Glomerular visceral epithelial cell (primary cell): ENCODE measurements at regions not wholly inside any gene's neighbourhood (a gene's known extent, or its start where the extent isn't known, plus 50 kb on each side); places are given as distances from the start of the nearest gene placed in this dataset.
A peak's percentile ranks its signal among the peaks of the same experiment; 100 is the strongest.
"Not testable (repeated sequence)": the region's sequence is repeated elsewhere in the genome, so short reads cannot be mapped to it uniquely, and the experiment has no call there.

Experiments
- DNase-seq: peaks from one replicate; pipeline ENCODE4 v3.0.0-alpha.2; 2016; ENCODE audit errors: extremely low spot score

- DNase-seq: no peak
Observed at GRCh38 chr6:85085875-85086274, 321.5 kb upstream of the TBX18 start.

DNA sequence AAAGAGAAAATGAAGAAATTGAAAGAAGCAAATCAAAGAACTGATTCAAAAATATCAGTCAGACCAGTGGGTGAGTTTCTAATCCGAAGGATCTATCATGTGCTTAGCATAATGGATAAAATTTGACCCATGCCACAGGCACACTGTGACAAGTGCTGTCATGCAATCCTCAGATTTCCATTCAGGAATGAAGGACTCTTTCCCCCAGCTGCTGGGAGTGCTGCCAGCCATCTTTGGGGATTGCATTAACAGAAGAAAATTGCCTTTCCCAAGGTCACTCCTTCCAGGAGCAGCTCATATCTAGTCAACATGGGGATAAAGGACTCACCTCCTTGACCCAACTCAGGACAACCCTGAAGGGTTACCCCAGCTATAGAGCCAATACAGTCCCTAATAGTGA lies 316.7 kb upstream of the TBX18 start:
- no peak for DNase-seq

DNA sequence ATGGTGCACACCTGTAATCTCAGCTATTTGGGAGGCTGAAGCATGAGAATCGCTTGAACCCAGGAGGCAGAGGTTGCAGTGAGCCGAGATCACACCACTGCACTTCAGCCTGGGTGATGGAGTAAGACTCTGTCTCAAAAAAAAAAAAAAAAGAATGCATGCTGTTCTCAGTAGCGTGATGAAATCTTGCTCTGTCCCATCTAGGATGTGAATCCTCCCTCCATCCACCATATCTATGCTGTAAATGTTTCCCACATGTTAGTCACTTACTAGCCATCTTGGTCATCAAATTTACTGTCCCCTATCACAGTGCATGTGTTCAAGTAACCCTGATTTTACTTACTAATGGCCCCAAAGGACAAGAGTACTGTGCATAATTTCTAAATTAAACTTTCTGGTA lies 315.4 kb upstream of the TBX18 start:
- DNase-seq: no peak

GRCh38 chr6:85078058-85078457 lies 313.7 kb upstream of the TBX18 start:
- peak; percentile 81 for DNase-seq

DNA sequence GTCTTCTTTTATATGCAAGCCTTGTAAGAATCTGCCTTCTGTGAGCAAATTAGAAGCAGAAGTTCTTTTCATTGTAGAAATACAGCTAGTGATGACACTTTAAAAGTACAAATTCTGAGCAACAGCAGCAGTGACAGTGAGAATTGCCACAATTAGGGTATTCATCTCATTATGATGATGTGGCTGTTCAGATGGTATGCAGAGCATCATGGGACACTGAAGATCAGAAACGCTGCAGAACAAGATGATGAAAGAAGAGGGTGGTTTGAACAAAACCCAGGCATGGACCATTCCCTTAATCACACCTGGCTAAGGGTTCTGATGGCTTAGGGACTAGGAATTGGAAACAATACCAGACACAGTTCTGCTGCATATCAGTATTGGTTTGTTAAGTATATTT lies 312.7 kb upstream of the TBX18 start:
- no peak for DNase-seq

DNA sequence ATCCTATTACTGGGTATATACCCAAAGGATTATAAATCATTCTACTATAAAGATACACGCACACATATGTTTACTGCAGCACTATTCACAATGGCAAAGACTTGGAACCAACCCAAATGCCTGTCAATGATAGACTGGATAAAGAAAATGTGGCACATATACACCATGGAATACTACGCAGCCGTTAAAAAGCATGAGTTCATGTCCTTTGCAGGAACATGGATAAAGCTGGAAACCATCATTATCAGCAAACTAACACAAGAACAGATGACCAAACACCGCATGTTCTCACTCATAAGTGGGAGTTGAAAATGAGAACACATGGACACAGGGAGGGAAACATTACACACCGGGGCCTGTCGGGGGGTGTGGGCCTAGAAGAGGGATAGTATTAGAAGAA lies 307.4 kb upstream of the TBX18 start:
- DNase-seq: not testable (repeated sequence)

DNA sequence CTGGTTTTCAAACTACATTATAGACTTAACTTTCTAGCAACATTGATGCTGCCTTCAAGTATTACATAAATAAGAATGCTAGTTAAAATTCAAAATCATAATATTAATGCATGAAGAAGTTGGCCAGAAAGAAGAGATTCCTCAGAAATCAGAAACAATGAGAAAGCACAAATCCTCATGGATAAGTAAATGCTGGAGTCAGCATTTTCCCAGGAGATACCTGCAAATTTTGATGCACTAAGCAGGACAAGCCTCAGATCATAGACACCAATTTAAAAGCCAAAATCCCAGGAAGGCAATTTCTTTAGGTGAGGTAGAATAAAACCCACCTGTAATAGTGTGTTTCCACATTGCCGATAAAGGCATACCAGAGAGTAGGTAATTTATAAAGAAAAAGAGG lies 305.2 kb upstream of the TBX18 start:
- DNase-seq: no peak

GRCh38 chr6:85068221-85068620 lies 303.8 kb upstream of the TBX18 start:
- no peak for DNase-seq

GRCh38 chr6:85066266-85066665 lies 301.9 kb upstream of the TBX18 start:
- DNase-seq: no peak

DNA sequence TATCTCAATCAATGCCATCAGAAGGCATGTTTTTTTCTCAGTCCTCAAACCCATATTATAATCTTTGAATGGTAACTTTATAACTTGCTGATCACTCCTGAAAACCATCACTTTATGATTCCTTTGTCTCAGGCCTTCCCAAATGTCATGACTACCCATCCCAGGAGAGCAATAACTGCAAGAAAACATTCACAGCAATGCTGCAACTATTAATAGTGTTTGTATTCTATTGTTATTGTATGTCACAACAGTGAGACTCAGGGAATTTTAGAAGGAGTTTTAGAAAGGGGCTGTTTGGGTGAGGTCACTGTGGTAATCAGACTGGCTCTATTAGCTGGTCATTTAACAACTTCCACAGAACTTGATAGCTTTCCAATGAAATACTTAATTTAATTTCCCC lies 301.4 kb upstream of the TBX18 start:
- DNase-seq: no peak

- no peak for DNase-seq
Observed at GRCh38 chr6:85063611-85064010, 299.2 kb upstream of the TBX18 start.

GRCh38 chr6:85062884-85063283 lies 298.5 kb upstream of the TBX18 start:
- no peak for DNase-seq

GRCh38 chr6:85058806-85059205 lies 294.4 kb upstream of the TBX18 start:
- DNase-seq: no peak

DNA sequence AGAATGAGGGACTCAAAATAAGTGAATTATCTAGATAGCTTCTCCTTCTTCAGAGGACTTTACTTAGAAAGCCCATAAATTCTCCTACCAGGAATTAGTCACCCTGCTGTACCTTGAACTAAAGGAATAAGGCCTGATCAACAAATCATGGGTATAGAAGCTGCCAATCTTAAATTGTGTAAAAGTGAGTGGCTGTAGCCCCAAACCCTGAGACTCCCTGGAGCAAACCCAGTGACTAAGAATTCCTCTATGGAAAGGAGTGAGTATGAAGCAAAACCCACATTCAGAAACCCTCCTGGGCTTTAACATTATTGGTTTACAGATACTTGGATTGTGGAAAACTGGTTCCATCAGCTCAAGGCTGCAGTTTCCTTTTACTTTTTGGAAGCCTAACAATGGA lies 285.8 kb upstream of the TBX18 start:
- DNase-seq: no peak

- no peak for DNase-seq
Observed at GRCh38 chr6:85049282-85049681, 284.9 kb upstream of the TBX18 start.

DNA sequence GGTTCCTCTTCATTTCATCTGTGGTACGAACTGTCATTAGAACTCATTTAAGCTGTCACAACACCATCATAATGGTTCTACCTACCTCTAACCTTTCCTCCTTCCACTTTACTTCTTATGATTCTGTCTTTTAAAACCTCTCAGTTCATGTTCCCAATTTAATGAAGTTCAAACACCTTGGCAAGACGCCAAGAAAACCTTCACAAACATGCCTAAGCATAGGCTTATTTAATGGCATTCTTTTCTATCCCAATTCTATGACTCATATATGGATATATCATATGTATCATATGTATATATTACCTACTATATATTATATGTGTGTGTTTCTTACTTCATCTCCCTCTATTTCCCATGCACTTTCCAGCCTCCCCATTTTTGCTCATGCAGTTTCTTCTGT lies 283.4 kb upstream of the TBX18 start:
- no peak for DNase-seq

DNA sequence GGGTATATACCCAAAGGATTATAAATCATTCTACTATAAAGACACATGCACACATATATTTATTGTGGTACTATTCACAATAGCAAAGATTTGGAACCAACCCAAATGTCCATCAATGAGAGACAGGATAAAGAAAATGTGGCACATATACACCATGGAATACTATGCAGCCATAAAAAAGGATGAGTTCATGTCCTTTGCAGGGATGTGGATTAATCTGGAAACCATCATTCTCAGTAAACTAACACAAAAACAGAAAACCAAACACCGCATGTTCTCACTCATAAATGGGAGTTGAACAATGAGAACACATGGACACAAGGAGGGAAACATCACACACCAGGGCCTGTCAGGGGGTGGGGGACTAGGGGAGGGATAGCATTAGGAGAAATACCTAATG lies 281.4 kb upstream of the TBX18 start:
- not testable (repeated sequence) for DNase-seq

DNA sequence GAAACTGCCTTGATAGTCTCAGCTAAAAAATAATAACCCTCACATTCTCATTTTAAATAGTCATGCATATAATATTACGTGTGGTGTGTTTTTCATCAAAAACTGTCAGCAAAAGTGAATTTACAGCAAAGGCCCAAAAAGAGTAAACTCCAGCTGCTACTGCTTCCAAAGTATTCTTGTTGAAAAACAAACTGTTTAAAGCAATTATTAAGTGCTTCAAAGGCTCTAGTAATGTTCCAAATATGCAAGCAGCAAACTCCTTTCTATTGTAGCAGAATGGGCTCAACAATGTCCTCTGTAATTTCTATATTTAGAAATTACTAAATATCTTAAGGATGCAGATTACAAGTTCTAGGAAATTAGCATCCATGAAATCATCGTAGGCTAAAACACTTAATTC lies 280.0 kb upstream of the TBX18 start:
- no peak for DNase-seq

DNA sequence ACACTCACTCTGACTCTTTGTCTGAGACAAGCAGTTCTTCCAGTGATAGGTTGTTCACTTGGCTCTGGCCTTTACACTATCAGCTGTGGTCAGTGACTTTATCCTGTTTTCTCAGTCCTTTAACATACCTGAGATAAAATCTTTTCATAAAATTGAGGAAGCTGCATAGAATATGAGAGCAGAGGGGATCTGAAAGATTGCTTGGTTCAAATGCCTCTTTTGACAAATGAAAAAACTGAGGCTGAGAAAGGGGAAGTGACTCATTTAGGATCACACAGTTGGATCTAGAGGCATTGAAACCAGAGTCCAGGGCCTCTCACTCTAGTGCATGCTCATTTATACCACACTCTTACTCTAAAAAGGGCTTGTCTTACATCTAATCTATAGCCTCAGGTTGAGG lies 277.0 kb upstream of the TBX18 start:
- DNase-seq: no peak

- DNase-seq: no peak
Observed at GRCh38 chr6:85037221-85037620, 272.8 kb upstream of the TBX18 start.

DNA sequence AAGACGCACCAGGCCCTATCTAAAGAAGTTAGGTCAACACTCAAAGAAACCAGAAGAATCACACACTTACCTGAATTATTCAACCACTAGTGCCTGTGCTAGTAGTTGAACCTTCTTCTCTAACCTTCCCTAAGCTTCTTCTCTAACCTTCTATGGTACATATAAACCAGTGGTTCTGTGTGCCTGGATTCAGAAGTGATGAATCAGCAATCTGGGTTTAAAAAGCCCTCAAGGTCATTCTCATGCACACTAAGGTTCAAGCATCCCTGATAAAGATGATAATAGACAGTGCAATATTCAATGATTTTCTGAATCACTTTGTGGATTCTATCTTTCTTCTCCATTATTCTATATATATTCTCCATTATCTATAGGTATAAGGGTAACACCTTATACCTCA lies 271.4 kb upstream of the TBX18 start:
- DNase-seq: no peak

DNA sequence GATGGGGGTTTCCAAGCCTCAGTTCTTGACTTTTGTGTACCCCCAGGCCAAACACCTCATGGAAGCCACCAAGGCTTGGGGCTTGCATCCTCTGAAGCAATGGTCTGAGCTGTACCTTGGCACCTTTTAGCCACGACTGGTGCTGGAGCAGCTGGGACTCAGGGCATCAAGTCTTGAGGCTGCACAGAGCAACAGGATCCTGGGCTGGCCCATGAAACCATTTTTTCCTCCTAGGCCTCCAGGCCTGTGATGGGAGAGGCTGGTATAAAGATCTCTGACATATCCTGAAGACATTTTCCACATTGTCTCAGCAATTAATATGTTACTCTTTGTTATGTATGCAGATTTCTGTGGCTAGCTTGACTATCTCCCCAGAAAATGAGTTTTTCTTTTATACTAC lies 269.1 kb upstream of the TBX18 start:
- no peak for DNase-seq

GRCh38 chr6:85026021-85026420 lies 261.6 kb upstream of the TBX18 start:
- DNase-seq: no peak

- no peak for DNase-seq
Observed at GRCh38 chr6:85023721-85024120, 259.3 kb upstream of the TBX18 start.

DNA sequence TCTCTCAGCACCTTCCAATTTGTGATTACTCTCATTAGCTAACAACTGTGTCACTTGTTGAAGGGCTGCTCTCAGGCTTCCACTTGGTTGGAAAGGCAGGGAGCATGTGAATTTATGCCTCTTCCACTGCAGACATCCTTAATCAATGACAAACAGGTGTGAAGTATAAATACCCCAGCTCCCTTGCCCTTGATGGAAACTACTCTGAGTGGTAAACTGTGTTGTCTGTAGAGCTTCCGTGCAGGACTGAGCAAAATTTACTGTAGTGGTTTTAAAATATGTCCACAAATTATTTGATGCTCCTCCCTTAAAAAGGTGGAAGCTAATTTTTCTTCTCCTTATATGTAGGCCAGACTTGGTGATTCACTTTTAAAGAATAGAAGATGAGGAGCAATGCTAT lies 253.0 kb upstream of the TBX18 start:
- no peak for DNase-seq
